OCI-LY7 (cell line): ENCODE measurements at regions not wholly inside any gene's neighbourhood (a gene's known extent, or its start where the extent isn't known, plus 50 kb on each side); places are given as distances from the start of the nearest gene placed in this dataset.

Experiments
- BruUV-seq: library from RNA; stranded (reverse); fragments of 400-500 nt; replicated peaks from 2 replicates; lab custom pipeline; 2021; lab: Mats Ljungman, UMichigan
- CTCF ChIA-PET: fragments of 300-600 bp; sonication (Branson Sonifier 250); formaldehyde crosslinking; loops from one replicate; lab custom pipeline; 2022; ENCODE audit warnings: antibody characterized with exemption; ENCODE audit not compliant: unreplicated experiment; lab: Charles Lee
- POLR2A ChIA-PET: fragments of 300-600 bp; sonication (Branson Sonifier 250); formaldehyde crosslinking; loops from one replicate; lab custom pipeline; 2022; ENCODE audit warnings: antibody characterized with exemption; lab: Charles Lee
- DNase-seq: peaks from one replicate; pipeline ENCODE4 v3.0.0-alpha.2; 2015; ENCODE audit warnings: low spot score
- H2AFZ ChIP-seq: fragments of 200-600 bp; sonication (generic), shearing (Covaris generic); 2 replicates; pipeline ENCODE4 v1.6.1; 2014; ENCODE audit warnings: mild to moderate bottlenecking, antibody characterized with exemption, low read length, moderate library complexity
- H3K27ac ChIP-seq: fragments of 200-600 bp; sonication (generic); 2 replicates; pipeline ENCODE4 v1.5.1; 2014; ENCODE audit warnings: mixed run types, low read depth, mild to moderate bottlenecking, moderate library complexity, low read length, inconsistent platforms; ENCODE audit not compliant: poor library complexity, severe bottlenecking
- H3K36me3 ChIP-seq: fragments of 200-600 bp; sonication (generic); 2 replicates; pipeline ENCODE4 v1.6.1; 2014; ENCODE audit warnings: mild to moderate bottlenecking, antibody characterized with exemption, low read length, moderate library complexity, mixed read lengths; ENCODE audit not compliant: insufficient read depth
- H3K4me1 ChIP-seq: fragments of 200-600 bp; sonication (generic); 2 replicates; pipeline ENCODE4 v1.5.1; 2014; ENCODE audit warnings: mild to moderate bottlenecking, low read length; ENCODE audit not compliant: insufficient read depth, poor library complexity, severe bottlenecking
- H3K4me2 ChIP-seq: fragments of 200-600 bp; sonication (generic); 2 replicates; pipeline ENCODE4 v1.6.1; 2014; ENCODE audit warnings: mild to moderate bottlenecking, low read length
- H3K4me3 ChIP-seq: fragments of 200-600 bp; sonication (generic); 2 replicates; pipeline ENCODE4 v1.5.1; 2014; ENCODE audit warnings: mild to moderate bottlenecking, low read depth, low read length; ENCODE audit not compliant: poor library complexity, severe bottlenecking
- H3K79me2 ChIP-seq: fragments of 200-600 bp; sonication (generic); 2 replicates; pipeline ENCODE4 v1.6.1; 2016; ENCODE audit warnings: low read depth, mild to moderate bottlenecking, low read length, moderate library complexity, mixed read lengths; ENCODE audit not compliant: insufficient read depth
- H3K9me2 ChIP-seq: fragments of 200-600 bp; sonication (generic); 2 replicates; pipeline ENCODE4 v1.6.1; 2016; ENCODE audit warnings: mild to moderate bottlenecking, low read length, mixed read lengths; ENCODE audit not compliant: insufficient read depth
- H3K9me3 ChIP-seq: fragments of 200-600 bp; sonication (generic); 2 replicates; pipeline ENCODE4 v1.6.1; 2014; ENCODE audit warnings: mild to moderate bottlenecking, mixed run types, low read length, mixed read lengths
- H4K20me1 ChIP-seq: fragments of 200-600 bp; sonication (generic); 2 replicates; pipeline ENCODE4 v1.6.1; 2014; ENCODE audit warnings: mild to moderate bottlenecking, antibody characterized with exemption, low read length, moderate library complexity, mixed read lengths; ENCODE audit not compliant: insufficient read depth
- CTCF ChIP-seq: fragments of 200-600 bp; sonication (generic); conservative IDR thresholded peaks from 2 replicates; pipeline ENCODE4 v1.5.1; 2014; ENCODE audit warnings: mild to moderate bottlenecking, antibody characterized with exemption, low read length, moderate library complexity, mixed read lengths
- EZH2phosphoT487 ChIP-seq: fragments of 200-600 bp; sonication (generic); IDR thresholded peaks from 2 replicates; pipeline ENCODE4 v1.6.1; 2018; ENCODE audit warnings: low read depth, borderline replicate concordance, mild to moderate bottlenecking, mixed run types, antibody characterized with exemption, low read length, moderate library complexity, mixed read lengths
- intact Hi-C: fragments of 100-400 bp; cut with micrococcal nuclease; formaldehyde crosslinking; loops from one replicate; pipeline ENCODE4 v1.10.0; 2022; ENCODE audit not compliant: unreplicated experiment

DNA sequence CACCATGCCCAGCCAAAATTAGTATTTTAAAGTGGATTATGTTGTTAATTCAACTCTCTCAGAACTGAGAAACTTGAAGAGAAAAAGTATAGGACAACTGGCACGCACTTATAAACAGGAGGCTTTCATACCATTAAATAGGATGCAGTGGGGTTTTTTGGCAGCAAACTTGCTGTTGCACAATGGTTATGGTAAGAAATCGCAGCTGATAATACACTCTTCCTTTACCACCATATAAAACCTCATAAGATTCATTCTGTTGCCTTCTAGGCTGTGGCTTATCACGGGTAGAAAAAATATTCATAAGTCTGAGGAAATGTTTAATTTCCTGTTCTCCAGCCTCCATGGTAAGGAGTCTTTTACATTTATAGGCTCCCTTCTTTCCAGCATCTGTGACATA lies 95.3 kb downstream of the TMCO5A start:
- Histone ChIP-seq H3K4me2 (no peak overlapping the region), H3K9me3 (peaks cover 10% of the 10 kb centered on the region), H3K36me3 (no peaks in the 10 kb centered on the region), H3K79me2 (no peaks in the 10 kb centered on the region), H3K4me3 (no peak overlapping the region), H4K20me1 (no peaks in the 10 kb centered on the region), H3K27ac (no peak overlapping the region), H3K4me1 (peaks cover 2% of the 10 kb centered on the region), H3K9me2 (no peaks in the 10 kb centered on the region), H2AFZ (no peak overlapping the region)
- ChIA-PET POLR2A (interaction anchor here (0.6 kb wide), 1 partner anchor 149 kb away, joined by 3 read pairs; no protein-coding TSS in a partner anchor), CTCF (no interaction called here)
- TF ChIP-seq CTCF (no peak), EZH2phosphoT487 (no peak)
- no TSS peak for BruUV-seq
- intact Hi-C loops: no loop called here
- no peak for DNase-seq

- Histone ChIP-seq H3K36me3 (no peaks in the 10 kb centered on the region), H3K9me3 (peaks cover 10% of the 10 kb centered on the region), H3K4me1 (no peaks in the 10 kb centered on the region), H3K9me2 (no peaks in the 10 kb centered on the region), H3K27ac (no peak overlapping the region), H2AFZ (no peak overlapping the region), H4K20me1 (no peaks in the 10 kb centered on the region), H3K79me2 (no peaks in the 10 kb centered on the region), H3K4me2 (no peak overlapping the region), H3K4me3 (no peak overlapping the region)
- no TSS peak for BruUV-seq
- intact Hi-C loops: no loop called here
- CTCF ChIA-PET: no interaction called here
- POLR2A ChIA-PET: no interaction called here
- no peak for TF ChIP-seq EZH2phosphoT487
- no peak for DNase-seq
Observed at GRCh38 chr15:38030609-38031008, 96.2 kb downstream of the TMCO5A start.

DNA sequence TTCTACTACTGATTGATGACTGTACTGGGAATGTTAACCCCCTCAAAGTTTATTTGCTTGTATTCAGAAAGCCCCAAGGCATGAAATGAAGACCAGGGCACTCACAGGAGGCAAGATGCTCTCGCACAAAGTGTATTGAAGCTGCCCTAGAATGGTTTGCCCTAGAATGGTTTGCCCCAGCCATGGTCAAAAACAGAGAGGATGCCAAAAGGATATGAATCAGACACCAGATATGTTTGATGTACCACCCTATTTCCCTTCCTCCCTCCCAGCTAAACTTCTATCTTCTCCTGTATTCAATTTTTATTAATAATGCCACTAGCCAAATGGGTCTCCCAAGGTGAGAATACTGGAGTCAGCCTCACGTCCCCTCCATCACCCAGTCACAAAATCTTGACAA lies 101.3 kb downstream of the TMCO5A start:
- POLR2A ChIA-PET: interaction anchor here (0.5 to 2.6 kb wide), 3 partner anchors 11 to 935 kb away, joined by 4 to 8 read pairs (median 6); partner anchors contain the start of gene MEIS2
- DNase-seq: no peak

More for the DNA sequence above, 101.3 kb downstream of the TMCO5A start:
- no peak overlapping the region for H3K4me2 ChIP-seq
- H4K20me1 ChIP-seq: no peaks in the 10 kb centered on the region
- no peaks in the 10 kb centered on the region for H3K79me2 ChIP-seq
- intact Hi-C loops: no loop called here
- H3K4me1 ChIP-seq: no peaks in the 10 kb centered on the region
- no peak overlapping the region for H2AFZ ChIP-seq
- no peak overlapping the region for H3K4me3 ChIP-seq
- H3K27ac ChIP-seq: no peak overlapping the region
- no peak for TF ChIP-seq EZH2phosphoT487
- TF ChIP-seq CTCF: no peak
- no peaks in the 10 kb centered on the region for H3K36me3 ChIP-seq
- H3K9me3 ChIP-seq: no peaks in the 10 kb centered on the region
- no TSS peak for BruUV-seq
- CTCF ChIA-PET: no interaction called here
- no peaks in the 10 kb centered on the region for H3K9me2 ChIP-seq
